ENCODE measurements at regions not wholly inside any gene's neighbourhood (a gene's known extent, or its start where the extent isn't known, plus 50 kb on each side); places are given as distances from the start of the nearest gene placed in this dataset.
"Not testable (repeated sequence)": the region's sequence is repeated elsewhere in the genome, so short reads cannot be mapped to it uniquely, and the experiment has no call there.

DNA sequence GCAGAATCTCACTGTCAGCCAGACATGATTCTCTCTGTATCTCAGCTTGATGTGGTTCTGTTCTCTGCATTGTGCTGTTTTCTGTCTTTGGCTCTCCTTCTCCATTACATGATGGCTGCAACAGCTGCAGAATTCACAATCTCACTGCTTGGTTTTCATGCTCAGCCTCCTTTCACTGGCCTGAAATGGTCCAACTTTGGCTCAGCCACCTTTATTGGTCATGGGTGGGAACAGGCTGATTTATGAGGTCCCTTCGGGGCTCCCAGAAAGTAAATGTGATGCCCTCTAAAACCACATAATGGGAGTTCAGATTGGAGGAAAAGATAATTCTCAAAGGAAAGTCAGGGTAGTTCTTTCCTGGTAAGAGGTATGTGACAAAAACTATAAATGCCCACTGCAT is 597.0 kb downstream of the ETNK1 start:
- DNase-seq (ENCODE audit: extremely low spot score) = no peak
- 30% methylated on average over 1 of the region's 1 CpG for WGBS
- no peaks in the 10 kb centered on the region for H3K4me1 ChIP-seq (ENCODE audit: insufficient read depth)
- no peaks in the 10 kb centered on the region for H3K36me3 ChIP-seq (ENCODE audit: insufficient read depth)
- H3K4me3 ChIP-seq (ENCODE audit: low read depth, low read length) = no peak overlapping the region
- no peak overlapping the region for H3K27ac ChIP-seq (ENCODE audit: low read depth)

DNA sequence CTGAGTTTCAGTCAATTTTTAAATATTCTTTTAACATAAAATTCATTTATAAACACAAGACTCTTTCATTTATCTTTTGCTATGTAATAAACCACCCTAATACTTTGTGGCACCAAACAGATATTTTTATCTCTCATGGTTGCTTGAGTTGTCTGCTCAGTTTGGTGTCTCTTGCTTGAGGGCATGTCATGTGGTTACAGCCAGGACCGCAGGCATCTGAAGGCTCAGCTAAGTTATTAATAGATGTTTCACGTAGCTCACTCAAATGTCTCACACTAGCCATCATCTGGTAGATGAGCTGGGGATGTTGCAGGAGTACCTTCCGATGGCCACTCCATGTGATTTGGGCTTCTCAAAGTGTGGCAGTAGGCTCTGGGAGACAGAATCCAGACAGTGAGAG is 597.8 kb downstream of the ETNK1 start:
- H3K4me1 ChIP-seq (ENCODE audit: insufficient read depth) = no peaks in the 10 kb centered on the region
- no peak overlapping the region for H3K27ac ChIP-seq (ENCODE audit: low read depth)
- 81% methylated on average over 3 of the region's 3 CpGs for WGBS
- H3K4me3 ChIP-seq (ENCODE audit: low read depth, low read length) = no peak overlapping the region
- no peak for DNase-seq (ENCODE audit: extremely low spot score)
- no peaks in the 10 kb centered on the region for H3K36me3 ChIP-seq (ENCODE audit: insufficient read depth)

DNA sequence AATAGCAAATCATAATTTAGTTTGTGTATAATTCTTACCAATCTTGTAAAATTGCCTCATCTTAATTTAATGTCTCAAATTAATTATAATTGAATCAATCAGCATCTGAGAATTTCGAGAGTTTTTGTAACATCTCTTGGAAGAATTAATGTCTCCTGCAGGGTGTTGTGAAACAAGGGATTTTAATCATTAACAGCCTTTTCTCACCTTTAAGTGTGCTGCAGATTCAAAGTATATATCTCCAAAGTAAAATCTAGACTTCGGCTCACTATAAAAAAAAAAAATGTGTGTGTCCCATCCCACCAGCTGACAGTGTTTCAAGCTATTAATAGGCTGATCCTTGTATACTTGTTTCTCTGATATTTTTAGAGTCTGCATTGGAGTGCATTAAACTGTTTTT is 603.1 kb downstream of the ETNK1 start:
- Histone ChIP-seq H3K27ac (ENCODE audit: low read depth) (no peak overlapping the region), H3K4me1 (ENCODE audit: insufficient read depth) (no peaks in the 10 kb centered on the region), H3K36me3 (ENCODE audit: insufficient read depth) (no peaks in the 10 kb centered on the region), H3K4me3 (ENCODE audit: low read depth, low read length) (no peak overlapping the region)
- no peak for DNase-seq (ENCODE audit: extremely low spot score)
- 68% methylated on average over 2 of the region's 2 CpGs for WGBS

DNA sequence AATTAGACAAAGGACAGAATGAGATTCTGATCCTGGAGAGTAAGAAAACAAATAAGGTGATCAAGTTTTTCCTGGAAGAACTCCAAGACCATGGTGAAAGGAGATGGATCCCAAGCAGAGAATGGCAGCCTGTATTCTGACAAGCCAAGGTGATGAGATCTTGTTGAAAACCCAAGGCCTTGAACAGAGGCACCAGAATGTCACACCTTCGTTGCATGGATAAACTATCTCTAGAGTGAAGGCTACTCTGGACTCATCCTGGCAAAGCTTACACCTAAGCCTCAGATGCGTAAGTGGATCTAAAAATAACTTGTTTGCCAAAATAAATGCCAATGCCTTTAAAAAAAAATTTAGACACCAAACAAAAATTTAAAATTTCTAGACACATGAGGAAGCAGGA is 605.9 kb downstream of the ETNK1 start:
- H3K36me3 ChIP-seq (ENCODE audit: insufficient read depth) = no peaks in the 10 kb centered on the region
- H3K4me1 ChIP-seq (ENCODE audit: insufficient read depth) = no peaks in the 10 kb centered on the region
- no peak overlapping the region for H3K27ac ChIP-seq (ENCODE audit: low read depth)
- WGBS = 83% methylated on average over 2 of the region's 2 CpGs
- no peak for DNase-seq (ENCODE audit: extremely low spot score)
- no peak overlapping the region for H3K4me3 ChIP-seq (ENCODE audit: low read depth, low read length)

DNA sequence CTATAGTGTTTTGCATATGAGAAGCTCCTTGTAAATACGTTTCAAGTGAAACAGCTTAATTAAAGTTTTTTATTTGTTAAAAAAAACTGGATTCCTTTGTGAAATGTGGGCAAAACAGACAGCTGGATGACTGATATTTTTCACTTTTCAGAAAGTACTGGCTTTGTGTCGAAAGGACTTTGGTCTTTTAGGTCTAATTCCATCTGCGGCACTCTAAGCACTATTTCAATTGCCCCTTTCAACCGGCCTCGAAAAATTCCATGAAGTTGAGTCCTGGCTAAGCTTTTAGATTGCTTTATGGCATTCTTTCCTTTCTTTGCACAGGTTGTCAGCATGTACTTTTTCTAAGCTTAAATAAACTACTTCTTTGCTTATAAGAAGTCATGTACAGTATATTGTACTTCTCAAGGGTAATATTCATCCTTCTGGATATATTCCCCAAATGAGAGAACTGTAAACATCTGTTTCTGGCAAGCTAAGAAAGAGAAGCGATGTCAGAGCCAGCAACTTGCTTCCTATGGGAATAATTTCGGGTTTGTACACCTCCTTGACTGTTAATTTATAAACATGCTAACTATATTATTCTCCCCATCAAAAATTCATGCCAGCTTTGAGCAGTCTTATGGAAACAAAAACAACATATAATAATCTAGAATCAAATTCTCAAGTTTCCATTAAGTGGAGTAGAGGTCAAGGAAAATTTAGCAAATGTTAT is 611.3 kb downstream of the ETNK1 start:
- no peak for DNase-seq (ENCODE audit: extremely low spot score)
- H3K4me1 ChIP-seq (ENCODE audit: insufficient read depth) = no peaks in the 10 kb centered on the region
- 47% methylated on average over 7 of the region's 7 CpGs for WGBS

GRCh38 chr12:23236811-23237210 is 611.8 kb downstream of the ETNK1 start:
- no peak for DNase-seq (ENCODE audit: extremely low spot score)

More for the DNA sequence above, 611.3 kb downstream of the ETNK1 start:
- Histone ChIP-seq H3K27ac (ENCODE audit: low read depth) (no peak overlapping the region), H3K4me3 (ENCODE audit: low read depth, low read length) (no peak overlapping the region), H3K36me3 (ENCODE audit: insufficient read depth) (no peaks in the 10 kb centered on the region)

GRCh38 chr12:23238190-23238589 is 613.2 kb downstream of the ETNK1 start:
- Histone ChIP-seq H3K4me1 (ENCODE audit: insufficient read depth) (no peaks in the 10 kb centered on the region), H3K4me3 (ENCODE audit: low read depth, low read length) (no peak overlapping the region), H3K27ac (ENCODE audit: low read depth) (no peak overlapping the region), H3K36me3 (ENCODE audit: insufficient read depth) (no peaks in the 10 kb centered on the region)
- whole genome bisulfite sequencing = 81% methylated on average over 3 of the region's 3 CpGs
- no peak for DNase-seq (ENCODE audit: extremely low spot score)

More at GRCh38 chr12:23236811-23237210, 611.8 kb downstream of the ETNK1 start:
- WGBS = 100% methylated on average over 1 of the region's 1 CpG
- H3K4me3 ChIP-seq (ENCODE audit: low read depth, low read length) = no peak overlapping the region
- no peak overlapping the region for H3K27ac ChIP-seq (ENCODE audit: low read depth)
- H3K36me3 ChIP-seq (ENCODE audit: insufficient read depth) = no peaks in the 10 kb centered on the region
- H3K4me1 ChIP-seq (ENCODE audit: insufficient read depth) = no peaks in the 10 kb centered on the region

- H3K4me1 ChIP-seq (ENCODE audit: insufficient read depth) = no peaks in the 10 kb centered on the region
- H3K27ac ChIP-seq (ENCODE audit: low read depth) = no peak overlapping the region
- H3K36me3 ChIP-seq (ENCODE audit: insufficient read depth) = no peaks in the 10 kb centered on the region
- DNase-seq (ENCODE audit: extremely low spot score) = no peak
- no peak overlapping the region for H3K4me3 ChIP-seq (ENCODE audit: low read depth, low read length)
Observed at GRCh38 chr12:23238957-23239356, 614.0 kb downstream of the ETNK1 start.

DNA sequence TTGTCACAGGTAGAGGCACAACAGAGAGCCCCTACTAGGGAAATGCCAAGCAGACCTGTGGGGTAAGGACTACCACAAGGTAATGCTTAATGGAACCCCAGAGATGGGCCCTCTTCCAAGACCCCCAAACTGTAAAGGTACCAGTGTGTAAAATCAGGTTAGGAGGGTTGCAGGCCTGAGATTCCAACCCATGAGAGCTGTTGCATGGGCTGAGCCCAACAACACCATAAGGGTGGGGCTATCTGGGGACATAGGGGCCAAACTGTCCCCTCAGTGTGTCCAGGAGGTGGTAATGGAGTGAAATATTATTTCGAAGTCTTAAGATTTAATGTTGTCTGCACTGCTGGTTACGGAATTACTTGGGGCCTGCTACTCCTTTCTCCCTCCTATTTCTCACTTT is 620.2 kb downstream of the ETNK1 start:
- H3K36me3 ChIP-seq (ENCODE audit: insufficient read depth) = no peaks in the 10 kb centered on the region
- H3K4me1 ChIP-seq (ENCODE audit: insufficient read depth) = no peaks in the 10 kb centered on the region
- no peak for DNase-seq (ENCODE audit: extremely low spot score)
- H3K27ac ChIP-seq (ENCODE audit: low read depth) = no peak overlapping the region
- no peak overlapping the region for H3K4me3 ChIP-seq (ENCODE audit: low read depth, low read length)
- 95% methylated on average over 2 of the region's 2 CpGs for WGBS

DNA sequence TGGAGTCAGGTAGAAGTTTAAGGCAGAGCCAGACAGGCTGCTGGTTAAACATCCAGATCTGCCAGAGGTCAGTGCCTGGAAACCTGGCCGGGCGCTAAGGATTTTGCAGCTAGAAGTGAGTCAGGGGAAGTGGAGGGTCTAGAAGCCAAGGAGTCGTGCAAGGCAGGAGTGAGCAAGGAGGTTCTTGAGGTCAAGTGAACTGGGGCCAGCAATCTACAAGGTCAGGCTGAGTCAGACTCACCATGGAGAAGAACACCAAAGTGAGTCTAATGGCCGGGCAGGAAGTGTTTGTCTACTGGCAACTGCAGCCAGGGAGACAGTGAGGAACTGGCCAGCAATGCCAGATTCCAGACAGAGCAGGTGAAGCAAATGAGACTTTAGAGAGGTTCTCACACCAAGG is 628.2 kb downstream of the ETNK1 start:
- Histone ChIP-seq H3K4me1 (ENCODE audit: insufficient read depth) (no peaks in the 10 kb centered on the region), H3K27ac (ENCODE audit: low read depth) (no peak overlapping the region), H3K4me3 (ENCODE audit: low read depth, low read length) (no peak overlapping the region), H3K36me3 (ENCODE audit: insufficient read depth) (no peaks in the 10 kb centered on the region)
- WGBS = 88% methylated on average over 4 of the region's 4 CpGs
- no peak for DNase-seq (ENCODE audit: extremely low spot score)

DNA sequence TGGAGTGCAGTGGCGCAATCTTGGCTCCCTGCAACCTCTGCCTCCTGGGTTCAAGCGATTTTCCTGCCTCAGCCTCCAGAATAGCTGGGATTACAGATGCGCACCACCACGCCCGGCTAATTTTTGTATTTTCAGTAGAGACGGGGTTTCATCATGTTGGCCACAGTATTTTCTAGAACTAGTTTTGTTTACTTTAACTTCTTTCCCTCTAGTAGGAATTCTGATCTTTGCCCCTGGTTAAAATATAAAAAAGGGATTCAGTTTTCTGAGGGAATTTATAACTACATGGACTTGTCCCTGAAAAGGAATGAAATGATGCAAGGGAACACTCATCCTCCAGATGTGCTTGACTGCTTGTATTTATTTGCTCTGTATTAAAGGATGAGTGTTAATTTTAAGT is 628.9 kb downstream of the ETNK1 start:
- not testable (repeated sequence) for H3K27ac ChIP-seq (ENCODE audit: low read depth); DNase-seq (ENCODE audit: extremely low spot score); H3K36me3 ChIP-seq (ENCODE audit: insufficient read depth); H3K4me3 ChIP-seq (ENCODE audit: low read depth, low read length); H3K4me1 ChIP-seq (ENCODE audit: insufficient read depth)
- 73% methylated on average over 6 of the region's 6 CpGs for WGBS

- no peak overlapping the region for H3K4me3 ChIP-seq (ENCODE audit: low read depth, low read length)
- no peak overlapping the region for H3K27ac ChIP-seq (ENCODE audit: low read depth)
- no peaks in the 10 kb centered on the region for H3K4me1 ChIP-seq (ENCODE audit: insufficient read depth)
- no peaks in the 10 kb centered on the region for H3K36me3 ChIP-seq (ENCODE audit: insufficient read depth)
- 66% methylated on average over 1 of the region's 1 CpG for WGBS
- no peak for DNase-seq (ENCODE audit: extremely low spot score)
Observed at GRCh38 chr12:23259558-23259957, 634.6 kb downstream of the ETNK1 start.

DNA sequence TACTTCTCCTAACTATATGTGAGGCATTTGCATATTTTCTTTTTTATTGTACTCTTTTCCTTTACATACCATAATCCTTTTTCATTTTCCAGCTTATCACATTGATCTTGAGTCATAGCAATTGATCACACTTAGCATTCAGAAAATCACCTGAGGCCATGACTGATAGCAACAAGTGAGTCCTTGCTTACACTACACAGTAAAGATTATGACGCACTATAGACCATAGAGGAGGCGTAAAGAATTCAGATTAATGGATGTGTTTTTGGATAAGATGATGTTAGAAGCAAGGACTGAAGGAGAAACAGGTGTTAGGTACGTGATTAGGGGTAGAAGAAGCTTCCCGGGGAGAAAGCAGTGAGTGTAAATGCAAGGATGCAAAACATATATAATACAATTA is 637.7 kb downstream of the ETNK1 start:
- no peaks in the 10 kb centered on the region for H3K36me3 ChIP-seq (ENCODE audit: insufficient read depth)
- DNase-seq (ENCODE audit: extremely low spot score) = no peak
- H3K4me1 ChIP-seq (ENCODE audit: insufficient read depth) = no peaks in the 10 kb centered on the region
- 92% methylated on average over 4 of the region's 4 CpGs for WGBS
- no peak overlapping the region for H3K4me3 ChIP-seq (ENCODE audit: low read depth, low read length)
- no peak overlapping the region for H3K27ac ChIP-seq (ENCODE audit: low read depth)

DNA sequence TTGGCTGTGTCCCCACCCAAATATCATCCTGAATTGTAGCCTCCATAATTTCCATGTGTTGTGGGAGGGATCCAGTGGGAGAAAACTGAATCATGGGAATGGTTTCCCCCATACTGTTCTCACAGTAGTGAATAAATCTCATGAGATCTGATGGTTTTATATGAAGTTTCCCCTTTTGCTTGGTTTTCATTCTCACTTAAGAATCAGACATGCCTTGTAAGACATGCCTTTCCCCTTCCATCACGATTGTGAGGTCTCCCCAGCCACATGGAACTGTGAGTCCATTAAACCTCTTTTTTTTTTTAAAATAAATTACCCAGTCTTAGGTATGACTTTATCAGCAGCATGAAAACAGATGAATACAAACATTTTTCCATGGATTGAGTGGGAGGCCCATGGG is 652.9 kb downstream of the ETNK1 start:
- Histone ChIP-seq H3K27ac (ENCODE audit: low read depth) (no peak overlapping the region), H3K4me1 (ENCODE audit: insufficient read depth) (no peaks in the 10 kb centered on the region), H3K36me3 (ENCODE audit: insufficient read depth) (no peaks in the 10 kb centered on the region), H3K4me3 (ENCODE audit: low read depth, low read length) (no peak overlapping the region)
- no peak for DNase-seq (ENCODE audit: extremely low spot score)
- WGBS = 83% methylated on average over 1 of the region's 1 CpG

DNA sequence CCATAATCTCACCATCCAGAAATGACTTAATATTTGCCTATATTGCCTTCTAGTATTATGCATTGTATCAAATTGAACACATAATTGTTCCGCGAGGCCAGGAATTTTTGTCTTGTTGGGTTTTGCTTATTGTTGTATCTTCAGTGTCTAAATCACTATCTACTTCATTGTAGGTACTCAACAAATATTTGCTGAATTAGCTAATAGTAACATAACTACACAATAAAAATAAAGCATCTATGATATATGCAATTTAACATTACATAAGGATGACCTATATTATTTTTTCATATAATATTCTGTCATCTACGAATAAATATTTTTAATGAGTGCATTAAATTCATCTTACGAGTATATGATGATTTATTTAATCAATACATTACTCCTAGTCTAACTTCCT is 656.3 kb downstream of the ETNK1 start:
- DNase-seq (ENCODE audit: extremely low spot score) = no peak
- Histone ChIP-seq H3K27ac (ENCODE audit: low read depth) (no peak overlapping the region), H3K36me3 (ENCODE audit: insufficient read depth) (no peaks in the 10 kb centered on the region), H3K4me3 (ENCODE audit: low read depth, low read length) (no peak overlapping the region), H3K4me1 (ENCODE audit: insufficient read depth) (no peaks in the 10 kb centered on the region)
- 93% methylated on average over 4 of the region's 4 CpGs for WGBS
